ENCODE measurements at regions not wholly inside any gene's neighbourhood (a gene's known extent, or its start where the extent isn't known, plus 50 kb on each side); places are given as distances from the start of the nearest gene placed in this dataset.

GRCh38 chr7:20521243-20521642 lies 94.2 kb upstream of the ABCB5 start:
- TF ChIP-seq ZNF184 (tag by site-specific recombination; IDR thresholded peaks at IDR 0.05) (no peak), SALL2 (tag by site-specific recombination; IDR thresholded peaks at IDR 0.05; ENCODE audit: borderline replicate concordance) (no peak), PRDM4 (tag by site-specific recombination; IDR thresholded peaks at IDR 0.05) (no peak), IKZF3 (tag by site-specific recombination; IDR thresholded peaks at IDR 0.05) (no peak), ZNF175 (tag by site-specific recombination; IDR thresholded peaks at IDR 0.05) (no peak), ZNF639 (tag by site-specific recombination; IDR thresholded peaks at IDR 0.05) (no peak), ZNF768 (tag by site-specific recombination; IDR thresholded peaks at IDR 0.05) (no peak), PRDM1 (tag by site-specific recombination; IDR thresholded peaks at IDR 0.05) (no peak), ZNF677 (tag by site-specific recombination; IDR thresholded peaks at IDR 0.05) (no peak), ZNF426 (tag by site-specific recombination; IDR thresholded peaks at IDR 0.05) (no peak), ZNF157 (tag by site-specific recombination; IDR thresholded peaks at IDR 0.05) (no peak), ZNF664 (tag by site-specific recombination; IDR thresholded peaks at IDR 0.05) (no peak), SP7 (tag by site-specific recombination; IDR thresholded peaks at IDR 0.05) (no peak), ZNF202 (tag by site-specific recombination; IDR thresholded peaks at IDR 0.05; ENCODE audit: borderline replicate concordance) (no peak), ZNF140 (tag by site-specific recombination; IDR thresholded peaks at IDR 0.05) (no peak)
- TF ChIP-seq, protein P1, sequence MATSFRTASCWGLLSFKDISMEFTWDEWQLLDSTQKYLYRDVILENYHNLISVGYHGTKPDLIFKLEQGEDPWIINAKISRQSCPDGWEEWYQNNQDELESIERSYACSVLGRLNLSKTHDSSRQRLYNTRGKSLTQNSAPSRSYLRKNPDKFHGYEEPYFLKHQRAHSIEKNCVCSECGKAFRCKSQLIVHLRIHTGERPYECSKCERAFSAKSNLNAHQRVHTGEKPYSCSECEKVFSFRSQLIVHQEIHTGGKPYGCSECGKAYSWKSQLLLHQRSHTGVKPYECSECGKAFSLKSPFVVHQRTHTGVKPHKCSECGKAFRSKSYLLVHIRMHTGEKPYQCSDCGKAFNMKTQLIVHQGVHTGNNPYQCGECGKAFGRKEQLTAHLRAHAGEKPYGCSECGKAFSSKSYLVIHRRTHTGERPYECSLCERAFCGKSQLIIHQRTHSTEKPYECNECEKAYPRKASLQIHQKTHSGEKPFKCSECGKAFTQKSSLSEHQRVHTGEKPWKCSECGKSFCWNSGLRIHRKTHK (tag by site-specific recombination; IDR thresholded peaks at IDR 0.05): no peak
- TF ChIP-seq, protein P2, sequence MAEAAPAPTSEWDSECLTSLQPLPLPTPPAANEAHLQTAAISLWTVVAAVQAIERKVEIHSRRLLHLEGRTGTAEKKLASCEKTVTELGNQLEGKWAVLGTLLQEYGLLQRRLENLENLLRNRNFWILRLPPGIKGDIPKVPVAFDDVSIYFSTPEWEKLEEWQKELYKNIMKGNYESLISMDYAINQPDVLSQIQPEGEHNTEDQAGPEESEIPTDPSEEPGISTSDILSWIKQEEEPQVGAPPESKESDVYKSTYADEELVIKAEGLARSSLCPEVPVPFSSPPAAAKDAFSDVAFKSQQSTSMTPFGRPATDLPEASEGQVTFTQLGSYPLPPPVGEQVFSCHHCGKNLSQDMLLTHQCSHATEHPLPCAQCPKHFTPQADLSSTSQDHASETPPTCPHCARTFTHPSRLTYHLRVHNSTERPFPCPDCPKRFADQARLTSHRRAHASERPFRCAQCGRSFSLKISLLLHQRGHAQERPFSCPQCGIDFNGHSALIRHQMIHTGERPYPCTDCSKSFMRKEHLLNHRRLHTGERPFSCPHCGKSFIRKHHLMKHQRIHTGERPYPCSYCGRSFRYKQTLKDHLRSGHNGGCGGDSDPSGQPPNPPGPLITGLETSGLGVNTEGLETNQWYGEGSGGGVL (tag by site-specific recombination; IDR thresholded peaks at IDR 0.05): no peak
- POLR2A ChIA-PET: no interaction called here
- no peaks in the 10 kb centered on the region for H3K36me3 ChIP-seq (ENCODE audit: control insufficient read depth in 2 of 2, insufficient read depth in 1 of 2, low read length in 2 of 2)
- H3K9me3 ChIP-seq (ENCODE audit: control insufficient read depth, insufficient read depth, low read depth, low read length): no peaks in the 10 kb centered on the region
- H3K4me3 ChIP-seq (ENCODE audit: low read depth, low read length): no peak overlapping the region
- H3K4me1 ChIP-seq (ENCODE audit: control insufficient read depth, insufficient read depth, low read length): no peaks in the 10 kb centered on the region
- CTCF ChIA-PET: interaction anchor here (0.9 kb wide), 1 partner anchor 18 kb away, joined by 4 read pairs; no protein-coding TSS in a partner anchor
- H3K27ac ChIP-seq (ENCODE audit: extremely low read depth, low read depth, low read length): no peak overlapping the region

GRCh38 chr7:20529260-20529659 lies 86.2 kb upstream of the ABCB5 start:
- ChIA-PET POLR2A (no interaction called here), CTCF (no interaction called here)
- H3K36me3 ChIP-seq (ENCODE audit: control insufficient read depth in 2 of 2, insufficient read depth in 1 of 2, low read length in 2 of 2): no peaks in the 10 kb centered on the region
- H3K4me3 ChIP-seq (ENCODE audit: low read depth, low read length): no peak overlapping the region
- no peaks in the 10 kb centered on the region for H3K9me3 ChIP-seq (ENCODE audit: control insufficient read depth, insufficient read depth, low read depth, low read length)
- no peak overlapping the region for H3K27ac ChIP-seq (ENCODE audit: extremely low read depth, low read depth, low read length)
- no peaks in the 10 kb centered on the region for H3K4me1 ChIP-seq (ENCODE audit: control insufficient read depth, insufficient read depth, low read length)
- no peak for TF ChIP-seq ZNF48 (tag by site-specific recombination; IDR thresholded peaks at IDR 0.05)
- no peak for TF ChIP-seq ZNF768 (tag by site-specific recombination; IDR thresholded peaks at IDR 0.05)
- no peak for TF ChIP-seq ZNF514 (tag by site-specific recombination; IDR thresholded peaks at IDR 0.05)
- no peak for TF ChIP-seq ZNF843 (tag by site-specific recombination; IDR thresholded peaks at IDR 0.05)
- TF ChIP-seq ZNF518A (tag by site-specific recombination; conservative IDR thresholded peaks at IDR 0.05; ENCODE audit: low read depth): no peak
- no peak for TF ChIP-seq ZBTB8A (tag by site-specific recombination; IDR thresholded peaks at IDR 0.05)
- TF ChIP-seq ZNF561 (tag by site-specific recombination; IDR thresholded peaks at IDR 0.05; ENCODE audit: borderline replicate concordance): no peak
- no peak for TF ChIP-seq KLF7 (tag by site-specific recombination; IDR thresholded peaks at IDR 0.05; ENCODE audit: borderline replicate concordance)
- no peak for TF ChIP-seq MYNN (tag by site-specific recombination; IDR thresholded peaks at IDR 0.05; ENCODE audit: borderline replicate concordance)
